BLaER1 treated with 17β-estradiol and CSF1 and Interleukin-3, amounts not matched to agents 10 nM and 100 nM (cell line): ENCODE measurements at regions not wholly inside any gene's neighbourhood (a gene's known extent, or its start where the extent isn't known, plus 50 kb on each side); places are given as distances from the start of the nearest gene placed in this dataset.
A peak's percentile ranks its signal among the peaks of the same experiment; 100 is the strongest.

Experiments used
- H3K27ac ChIP-seq, 11 experiments: shearing (Covaris generic); formaldehyde crosslinking; 2 replicates each; pipeline ENCODE4 v1.8.1; 2022
- H3K27me3 ChIP-seq, 11 experiments: shearing (Covaris generic); formaldehyde crosslinking; 2 replicates each; pipeline ENCODE4 v1.8.1; 2022
- H3K36me3 ChIP-seq, 11 experiments: shearing (Covaris generic); formaldehyde crosslinking; 2 replicates each; pipeline ENCODE4 v1.8.1; 2022
- H3K4me1 ChIP-seq, 10 experiments: shearing (Covaris generic); formaldehyde crosslinking; 2 replicates each; pipeline ENCODE4 v1.8.1; 2022
- H3K4me2 ChIP-seq, 11 experiments: shearing (Covaris generic); formaldehyde crosslinking; 2 replicates each; pipeline ENCODE4 v1.8.1; 2022
- H3K4me3 ChIP-seq, 10 experiments: shearing (Covaris generic); formaldehyde crosslinking; 2 replicates each; pipeline ENCODE4 v1.8.1; 2022
- H3K9ac ChIP-seq, 11 experiments: shearing (Covaris generic); formaldehyde crosslinking; 2 replicates each; pipeline ENCODE4 v1.8.1; 2022
- H3K9me3 ChIP-seq, 11 experiments: shearing (Covaris generic); formaldehyde crosslinking; replicated peaks in 1 of 11; 2 replicates each; pipeline ENCODE4 v1.8.1; 2022
- H4K20me1 ChIP-seq, 11 experiments: shearing (Covaris generic); formaldehyde crosslinking; 2 replicates each; pipeline ENCODE4 v1.8.1; 2022
- Cebpa-rat ChIP-seq, 11 experiments: shearing (Covaris generic); IDR thresholded peaks; 2 replicates each; pipeline ENCODE4 v1.8.1; 2022

DNA sequence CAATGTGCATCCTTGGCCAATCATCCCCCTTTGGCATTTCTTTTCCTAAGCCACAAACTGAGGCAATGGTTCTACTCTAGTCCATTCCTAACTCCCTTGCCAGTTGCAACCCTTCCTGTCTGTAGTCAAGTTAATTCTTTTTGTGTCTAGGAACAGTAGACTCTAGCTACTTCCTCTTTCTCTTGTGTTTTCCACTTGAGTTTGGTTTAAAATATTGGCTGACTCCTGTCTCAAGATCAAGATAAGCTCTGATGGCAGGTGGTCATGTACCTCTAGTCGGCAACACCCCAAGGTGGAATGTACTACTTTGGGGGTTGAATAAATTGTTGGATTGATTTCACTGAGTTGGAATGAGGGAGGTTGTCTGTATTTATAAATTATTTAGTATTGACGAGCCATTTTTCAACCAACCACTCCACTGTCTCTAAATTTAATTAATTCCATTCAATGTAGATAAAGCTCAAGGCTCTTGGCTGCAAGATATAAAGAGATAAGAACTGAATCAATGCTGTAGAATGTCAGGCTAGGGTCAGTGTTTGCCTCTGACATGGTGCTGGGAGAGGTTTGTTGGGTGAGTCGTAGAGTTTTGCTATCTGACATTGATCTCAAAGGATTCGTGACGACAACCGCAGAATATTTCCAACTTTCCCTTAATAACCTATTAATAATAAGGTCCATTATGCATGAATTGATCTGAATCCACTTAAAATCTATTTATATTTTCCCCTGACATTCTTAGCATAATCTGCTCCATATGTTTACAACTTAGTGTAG lies 188.7 kb upstream of the APCDD1 start:
- Histone ChIP-seq H3K4me1 (peaks cover 46 to 81% (median 65%) of the 10 kb centered on the region in 10 experiments), H3K27ac (peak overlapping the region in 8 of 11 experiments; percentile 2 to 50 (median 29); a peak in 11 of 22 replicates), H4K20me1 (no peaks in the 10 kb centered on the region), H3K9me3 (peaks cover 3 to 51% (median 31%) of the 10 kb centered on the region in 11 experiments; a peak in 16 of 22 replicates), H3K4me2 (peak overlapping the region; percentile 42 to 77 (median 63)), H3K4me3 (no peak overlapping the region), H3K9ac (no peak overlapping the region), H3K27me3 (no peaks in the 10 kb centered on the region), H3K36me3 (peaks cover 0 to 10% (median 0%) of the 10 kb centered on the region in 11 experiments; a peak in 1 of 22 replicates)
- no peak; a peak in 1 of 22 replicates for TF ChIP-seq Cebpa-rat (IDR thresholded peaks at IDR 0.05)

DNA sequence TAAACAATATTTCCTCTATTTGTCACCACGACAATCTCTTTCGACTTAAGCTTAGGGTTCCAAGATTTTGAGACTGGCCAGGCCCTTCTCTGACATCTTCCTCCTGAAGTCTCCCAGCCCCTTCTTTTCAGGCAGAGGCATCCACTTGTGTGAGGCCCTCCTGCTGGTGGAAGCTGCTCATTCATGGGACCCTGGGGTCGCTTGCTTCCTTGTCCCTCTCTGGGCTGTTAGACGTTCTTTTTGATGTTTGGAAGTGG lies 188.2 kb upstream of the APCDD1 start:
- H3K4me1 ChIP-seq = peaks cover 41 to 76% (median 59%) of the 10 kb centered on the region in 10 experiments
- peak overlapping the region in 4 of 11 experiments; percentile 64 to 77 (median 68); a peak in 6 of 22 replicates for H3K4me2 ChIP-seq
- no peak overlapping the region for H3K9ac ChIP-seq
- H3K27me3 ChIP-seq = no peaks in the 10 kb centered on the region
- H4K20me1 ChIP-seq = no peaks in the 10 kb centered on the region
- no peak for TF ChIP-seq Cebpa-rat (IDR thresholded peaks at IDR 0.05)
- peaks cover 3 to 52% (median 31%) of the 10 kb centered on the region in 11 experiments; a peak in 17 of 22 replicates for H3K9me3 ChIP-seq
- no peak overlapping the region for H3K4me3 ChIP-seq
- H3K36me3 ChIP-seq = peaks cover 0 to 10% (median 0%) of the 10 kb centered on the region in 11 experiments; a peak in 1 of 22 replicates
- peak overlapping the region in 1 of 11 experiments; percentile 33; a peak in 2 of 22 replicates for H3K27ac ChIP-seq

DNA sequence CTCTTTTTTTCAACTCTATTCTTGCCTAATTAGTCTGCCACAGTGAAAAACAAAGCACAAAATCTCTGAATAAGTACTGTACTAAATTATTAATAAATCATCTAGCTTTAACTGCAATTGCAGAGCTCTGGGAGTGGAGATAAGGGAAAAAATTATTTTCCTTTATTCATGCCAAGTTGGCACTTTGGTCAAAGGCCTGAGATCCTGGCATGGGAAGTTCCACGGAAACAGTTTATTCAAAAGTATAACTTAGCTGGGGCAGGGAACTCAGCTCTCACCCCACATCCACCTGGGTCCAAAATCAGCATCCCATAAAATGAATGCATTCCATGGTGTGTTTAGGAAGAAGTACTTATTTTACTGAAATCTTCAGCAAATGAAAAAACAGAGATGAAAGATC lies 185.2 kb upstream of the APCDD1 start:
- H3K36me3 ChIP-seq = peaks cover 0 to 22% (median 0%) of the 10 kb centered on the region in 11 experiments; a peak in 1 of 22 replicates
- no peaks in the 10 kb centered on the region for H3K27me3 ChIP-seq
- no peaks in the 10 kb centered on the region for H4K20me1 ChIP-seq
- peaks cover 0 to 30% (median 10%) of the 10 kb centered on the region in 11 experiments; a peak in 13 of 22 replicates for H3K9me3 ChIP-seq
- no peak overlapping the region for H3K9ac ChIP-seq
- no peak for TF ChIP-seq Cebpa-rat (IDR thresholded peaks at IDR 0.05)
- H3K27ac ChIP-seq = peak overlapping the region in 2 of 11 experiments; percentile 21 to 22; a peak in 3 of 22 replicates
- H3K4me3 ChIP-seq = no peak overlapping the region
- peak overlapping the region; percentile 15 to 57 (median 33); a peak in 20 of 22 replicates for H3K4me2 ChIP-seq
- peaks cover 26 to 46% (median 34%) of the 10 kb centered on the region in 10 experiments for H3K4me1 ChIP-seq

DNA sequence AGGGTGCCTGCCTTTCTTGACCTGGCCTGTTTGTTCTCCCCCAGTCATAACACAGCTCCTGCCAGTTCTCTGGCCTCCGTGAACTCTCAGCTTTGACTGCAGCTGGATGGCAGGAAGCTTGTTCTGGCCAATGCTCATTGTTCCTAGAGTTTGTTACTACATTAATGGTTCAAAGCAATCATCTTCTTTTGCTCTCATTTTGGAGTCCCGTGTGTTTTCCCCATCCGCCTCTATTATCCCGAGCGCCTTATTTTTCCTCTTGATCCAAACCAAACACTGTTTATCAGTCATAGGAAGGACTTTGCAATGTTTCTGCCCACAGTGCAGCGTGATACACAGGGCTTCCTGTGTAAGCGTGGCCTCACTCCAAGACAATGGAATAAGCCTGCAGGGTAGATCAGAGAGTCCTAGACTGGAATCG lies 184.3 kb upstream of the APCDD1 start:
- peak overlapping the region in 3 of 11 experiments; percentile 12 to 57 (median 13); a peak in 4 of 22 replicates for H3K4me2 ChIP-seq
- no peaks in the 10 kb centered on the region for H3K27me3 ChIP-seq
- peaks cover 0 to 29% (median 0%) of the 10 kb centered on the region in 11 experiments; a peak in 2 of 22 replicates for H3K36me3 ChIP-seq
- no peaks in the 10 kb centered on the region for H4K20me1 ChIP-seq
- H3K4me3 ChIP-seq = no peak overlapping the region
- peaks cover 0 to 30% (median 6%) of the 10 kb centered on the region in 11 experiments; a peak in 12 of 22 replicates for H3K9me3 ChIP-seq
- TF ChIP-seq Cebpa-rat (IDR thresholded peaks at IDR 0.05) = no peak
- no peak overlapping the region for H3K9ac ChIP-seq
- H3K4me1 ChIP-seq = peaks cover 17 to 38% (median 27%) of the 10 kb centered on the region in 10 experiments
- no peak overlapping the region for H3K27ac ChIP-seq

DNA sequence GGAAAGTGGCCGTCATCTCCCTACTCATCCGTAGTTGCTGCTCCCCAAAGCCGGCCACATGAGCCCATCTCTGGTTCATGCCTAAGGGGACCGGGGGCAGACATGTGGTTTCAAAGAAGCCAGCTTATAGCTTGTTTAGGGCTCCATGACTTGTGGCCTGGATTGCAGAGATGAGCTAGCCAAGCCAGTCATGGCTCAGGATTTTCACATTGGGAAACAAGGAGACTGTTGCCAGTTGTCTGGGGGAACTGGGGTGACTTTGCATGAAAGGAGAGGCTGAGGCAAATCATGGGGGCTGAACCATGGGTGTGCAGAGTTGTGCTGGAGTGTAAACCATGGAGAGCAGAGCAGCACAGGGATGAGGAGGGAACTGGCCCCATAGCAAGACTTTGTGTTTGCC lies 183.0 kb upstream of the APCDD1 start:
- Histone ChIP-seq H3K4me2 (no peak overlapping the region), H3K27ac (no peak overlapping the region), H3K9me3 (peaks cover 0 to 30% (median 6%) of the 10 kb centered on the region in 11 experiments; a peak in 12 of 22 replicates), H3K9ac (no peak overlapping the region), H3K27me3 (no peaks in the 10 kb centered on the region), H4K20me1 (no peaks in the 10 kb centered on the region), H3K36me3 (peaks cover 0 to 40% (median 0%) of the 10 kb centered on the region in 11 experiments; a peak in 2 of 22 replicates), H3K4me1 (peaks cover 9 to 25% (median 17%) of the 10 kb centered on the region in 10 experiments; a peak in 19 of 20 replicates), H3K4me3 (no peak overlapping the region)
- TF ChIP-seq Cebpa-rat (IDR thresholded peaks at IDR 0.05) = no peak

DNA sequence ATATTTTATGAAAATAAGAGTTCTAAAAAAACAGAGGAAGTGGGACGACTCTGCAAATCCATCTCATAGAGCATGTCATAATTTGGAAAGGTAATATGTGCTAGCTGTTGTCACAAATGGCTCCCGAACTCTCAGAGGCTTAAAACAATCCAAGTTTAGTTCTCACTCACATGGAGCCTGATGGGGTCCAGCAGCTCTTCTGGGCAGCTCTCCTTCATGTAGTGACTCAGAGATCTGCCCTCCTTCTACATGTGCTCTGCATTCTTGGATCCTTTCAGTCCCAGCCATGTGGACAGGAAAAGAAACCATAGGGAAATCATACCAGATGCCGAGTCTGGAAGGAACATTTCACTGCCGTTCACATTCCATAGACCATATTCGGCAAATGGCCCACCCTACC lies 180.1 kb upstream of the APCDD1 start:
- Histone ChIP-seq H3K27ac (no peak overlapping the region), H3K27me3 (no peaks in the 10 kb centered on the region)

DNA sequence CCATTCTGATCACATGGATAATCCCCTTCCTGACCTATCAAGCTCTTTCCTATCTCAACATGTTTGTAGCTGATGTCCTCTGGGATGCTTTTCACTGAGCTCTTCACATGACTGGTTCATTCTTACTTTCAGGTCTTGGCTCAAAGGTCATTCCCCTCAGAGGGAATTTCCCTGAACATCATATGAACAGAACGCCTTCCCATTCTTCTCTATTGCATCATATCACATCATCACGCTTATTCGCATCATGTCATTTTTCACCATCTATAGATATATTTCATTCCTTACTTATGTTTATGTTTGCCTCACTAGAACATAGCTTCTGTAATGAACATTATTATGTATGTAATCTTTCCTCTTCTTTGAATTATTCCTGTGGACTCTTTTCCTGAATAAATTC lies 178.9 kb upstream of the APCDD1 start:
- peaks cover 11 to 32% (median 24%) of the 10 kb centered on the region in 10 experiments for H3K4me1 ChIP-seq
- H3K4me3 ChIP-seq = no peak overlapping the region
- TF ChIP-seq Cebpa-rat (IDR thresholded peaks at IDR 0.05) = no peak; a peak in 1 of 22 replicates
- no peaks in the 10 kb centered on the region for H4K20me1 ChIP-seq
- no peak overlapping the region for H3K27ac ChIP-seq
- H3K4me2 ChIP-seq = no peak overlapping the region
- H3K27me3 ChIP-seq = no peaks in the 10 kb centered on the region
- H3K9me3 ChIP-seq = peaks cover 0 to 13% (median 0%) of the 10 kb centered on the region in 11 experiments; a peak in 4 of 22 replicates
- no peak overlapping the region for H3K9ac ChIP-seq
- peaks cover 0 to 40% (median 0%) of the 10 kb centered on the region in 11 experiments; a peak in 2 of 22 replicates for H3K36me3 ChIP-seq

More for the DNA sequence above, 180.1 kb upstream of the APCDD1 start:
- Histone ChIP-seq H3K36me3 (peaks cover 0 to 47% (median 0%) of the 10 kb centered on the region in 11 experiments; a peak in 2 of 22 replicates), H3K4me3 (no peak overlapping the region), H3K9ac (no peak overlapping the region), H3K4me1 (peaks cover 17 to 25% (median 21%) of the 10 kb centered on the region in 10 experiments), H3K4me2 (no peak overlapping the region), H3K9me3 (peaks cover 0 to 13% (median 0%) of the 10 kb centered on the region in 11 experiments; a peak in 4 of 22 replicates), H4K20me1 (no peaks in the 10 kb centered on the region)
- no peak for TF ChIP-seq Cebpa-rat (IDR thresholded peaks at IDR 0.05)

DNA sequence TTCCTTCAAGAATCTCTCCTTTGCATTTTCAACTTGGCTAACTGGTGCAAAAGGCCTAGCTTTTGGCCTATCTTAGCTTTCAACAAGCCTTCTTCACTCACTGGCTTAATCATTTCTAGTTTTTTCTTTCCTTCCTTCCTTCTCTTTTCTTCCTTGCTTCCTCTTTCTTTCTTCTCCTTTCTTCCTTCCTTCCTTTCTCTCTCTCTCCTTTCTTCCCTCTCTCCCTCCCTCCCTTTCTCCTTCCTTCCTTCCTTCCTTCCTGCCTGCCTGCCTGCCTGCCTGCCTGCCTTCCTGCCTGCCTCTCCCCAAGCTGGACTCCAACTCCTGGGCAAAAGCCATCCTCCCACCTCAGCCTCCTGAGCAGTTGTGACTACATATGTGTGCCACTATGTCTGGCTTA lies 176.2 kb upstream of the APCDD1 start:
- H3K9ac ChIP-seq = no peak overlapping the region
- peaks cover 27 to 59% (median 47%) of the 10 kb centered on the region in 10 experiments for H3K4me1 ChIP-seq
- no peak for TF ChIP-seq Cebpa-rat (IDR thresholded peaks at IDR 0.05)
- H4K20me1 ChIP-seq = no peaks in the 10 kb centered on the region
- peaks cover 0 to 32% (median 0%) of the 10 kb centered on the region in 11 experiments; a peak in 2 of 22 replicates for H3K36me3 ChIP-seq
- H3K27me3 ChIP-seq = no peaks in the 10 kb centered on the region
- H3K4me2 ChIP-seq = peak overlapping the region in 10 of 11 experiments; percentile 8 to 42 (median 30); a peak in 17 of 22 replicates
- H3K9me3 ChIP-seq = no peaks in the 10 kb centered on the region
- H3K27ac ChIP-seq = no peak overlapping the region
- H3K4me3 ChIP-seq = no peak overlapping the region

DNA sequence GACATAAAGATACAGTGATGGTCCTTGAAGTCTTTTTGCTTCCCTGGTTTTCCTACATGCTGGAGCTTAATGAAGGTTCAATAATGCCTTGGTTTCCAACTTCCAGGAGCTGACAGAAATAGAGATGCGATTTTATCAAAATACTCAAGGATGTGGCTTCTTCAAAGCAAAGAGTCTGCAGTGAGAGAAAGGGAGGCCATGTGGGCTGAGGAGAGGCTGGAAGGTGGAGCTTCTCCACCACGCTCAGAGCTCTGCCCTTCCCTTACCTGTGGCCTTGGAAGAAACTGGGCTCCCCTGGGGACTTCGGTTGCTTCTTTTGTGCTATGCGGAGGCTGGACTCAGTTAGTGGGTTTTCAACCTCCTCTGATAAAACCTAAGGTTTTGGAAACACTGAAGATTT lies 175.0 kb upstream of the APCDD1 start:
- no peak overlapping the region for H3K4me3 ChIP-seq
- peaks cover 39 to 72% (median 59%) of the 10 kb centered on the region in 10 experiments for H3K4me1 ChIP-seq
- peaks cover 0 to 23% (median 0%) of the 10 kb centered on the region in 11 experiments; a peak in 2 of 22 replicates for H3K36me3 ChIP-seq
- H4K20me1 ChIP-seq = no peaks in the 10 kb centered on the region
- no peaks in the 10 kb centered on the region for H3K27me3 ChIP-seq
- no peak overlapping the region for H3K9ac ChIP-seq
- H3K9me3 ChIP-seq = no peaks in the 10 kb centered on the region
- peak overlapping the region in 1 of 11 experiments; percentile 15; a peak in 1 of 22 replicates for H3K27ac ChIP-seq
- no peak for TF ChIP-seq Cebpa-rat (IDR thresholded peaks at IDR 0.05)
- peak overlapping the region in 10 of 11 experiments; percentile 3 to 93 (median 40); a peak in 18 of 22 replicates for H3K4me2 ChIP-seq
